Sigmoid colon (tissue), 4 donors: ENCODE measurements at regions not wholly inside any gene's neighbourhood (a gene's known extent, or its start where the extent isn't known, plus 50 kb on each side); places are given as distances from the start of the nearest gene placed in this dataset.

Experiments
- CTCF ChIP-seq, 4 experiments: fragments of 450-650 bp in 3 of 4; fragments of 200-600 bp in 1 of 4; IDR thresholded peaks; one replicate each; pipeline ENCODE4 v1.5.1; 2016 to 2019; ENCODE audit warnings: antibody characterized with exemption in 4 of 4, mild to moderate bottlenecking in 3 of 4, moderate library complexity in 2 of 4
- POLR2AphosphoS5 ChIP-seq, 4 donors: sonication (generic); formaldehyde crosslinking; IDR thresholded peaks; one replicate each; pipeline ENCODE4 v1.6.1; 2017; ENCODE audit warnings: antibody characterized with exemption in 4 of 4

- TF ChIP-seq CTCF (IDR thresholded peaks at IDR 0.05) (no peak), POLR2AphosphoS5 (IDR thresholded peaks at IDR 0.05) (no peak)
Measured at GRCh38 chr3:75341324-75342067, 322.6 kb upstream of the FRG2C start.
